ENCODE measurements at regions not wholly inside any gene's neighbourhood (a gene's known extent, or its start where the extent isn't known, plus 50 kb on each side); places are given as distances from the start of the nearest gene placed in this dataset.

GRCh38 chr2:52697690-52698089 is 1069.9 kb upstream of the CHAC2 start:
- TF ChIP-seq POLR2A (IDR thresholded peaks at IDR 0.05; ENCODE audit: low read depth, low read length) (no peak), POLR2AphosphoS5 (IDR thresholded peaks at IDR 0.05; ENCODE audit: low read depth, low read length) (no peak), TAF1 (IDR thresholded peaks at IDR 0.05; ENCODE audit: low read depth, low read length) (no peak), SPI1 (IDR thresholded peaks at IDR 0.05; ENCODE audit: low read depth, low read length) (no peak)

All from GM12891 (cell line).